NCI-H2029 treated with DMSO at 0.1 percent for 48 hours (cell line): ENCODE measurements at regions not wholly inside any gene's neighbourhood (a gene's known extent, or its start where the extent isn't known, plus 50 kb on each side); places are given as distances from the start of the nearest gene placed in this dataset.

ENCODE experiments used
- DNase-seq: peaks from one replicate; lab custom pipeline; 2025; lab: John Stamatoyannopoulos, UW

DNA sequence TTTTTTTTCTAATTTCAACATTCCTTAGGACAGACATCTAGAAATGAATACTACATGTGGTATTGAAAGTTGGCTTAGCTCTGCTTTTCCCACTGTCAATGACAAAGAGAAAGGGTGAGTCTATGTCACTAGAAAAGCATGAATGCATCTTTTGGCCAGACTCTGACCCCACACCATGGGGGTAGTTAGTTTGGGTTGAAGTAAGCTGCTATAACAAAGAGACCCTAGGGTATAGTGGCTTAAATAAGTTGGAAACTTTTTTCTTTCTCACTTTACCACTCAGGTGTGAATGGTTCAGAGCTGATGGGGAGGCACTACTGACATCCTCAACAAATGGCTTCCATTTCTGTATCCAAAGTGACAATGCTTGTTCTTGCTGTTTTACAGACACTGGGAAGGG is 161.5 kb downstream of the DLEU7 start:
- DNase-seq, result no peak

DNA sequence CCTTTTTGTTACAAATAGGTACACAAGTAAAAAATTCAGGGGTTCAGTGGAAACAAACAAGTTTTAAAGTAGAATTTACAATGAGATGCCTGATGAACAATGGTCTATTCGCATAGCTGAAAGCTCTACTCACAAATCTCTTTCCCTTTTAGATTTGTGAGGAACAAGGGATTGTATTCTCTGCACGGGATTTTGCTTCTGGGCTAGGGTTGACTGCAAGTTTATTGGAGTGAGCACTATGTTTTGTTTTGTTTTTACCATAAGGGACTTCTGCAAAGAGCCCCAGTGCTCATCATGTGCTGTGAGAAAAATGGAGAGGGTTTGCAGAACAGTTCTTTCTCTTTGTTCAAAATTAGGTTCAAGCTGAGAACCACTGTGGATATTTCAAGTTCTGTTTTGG is 160.5 kb downstream of the DLEU7 start:
- DNase-seq, result no peak

DNA sequence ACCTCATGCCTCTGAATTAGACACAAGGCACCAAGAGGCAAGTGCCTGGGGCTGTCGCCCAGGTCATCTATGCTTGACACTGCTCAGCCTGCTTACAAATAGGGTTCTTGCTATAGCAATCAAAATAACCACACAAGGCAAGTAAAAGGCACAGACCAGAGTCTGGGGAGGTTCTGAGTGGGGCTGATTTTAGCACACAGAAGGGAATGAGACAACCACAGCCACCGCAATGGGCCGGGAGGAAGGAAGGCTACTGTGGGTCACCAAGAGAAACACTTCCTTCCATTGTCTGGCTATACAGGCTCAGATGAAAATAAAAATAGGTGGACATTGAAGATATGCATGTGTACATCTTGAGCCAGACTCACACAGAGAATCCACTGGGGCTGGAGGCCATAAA is 159.1 kb downstream of the DLEU7 start:
- DNase-seq, result no peak

DNA sequence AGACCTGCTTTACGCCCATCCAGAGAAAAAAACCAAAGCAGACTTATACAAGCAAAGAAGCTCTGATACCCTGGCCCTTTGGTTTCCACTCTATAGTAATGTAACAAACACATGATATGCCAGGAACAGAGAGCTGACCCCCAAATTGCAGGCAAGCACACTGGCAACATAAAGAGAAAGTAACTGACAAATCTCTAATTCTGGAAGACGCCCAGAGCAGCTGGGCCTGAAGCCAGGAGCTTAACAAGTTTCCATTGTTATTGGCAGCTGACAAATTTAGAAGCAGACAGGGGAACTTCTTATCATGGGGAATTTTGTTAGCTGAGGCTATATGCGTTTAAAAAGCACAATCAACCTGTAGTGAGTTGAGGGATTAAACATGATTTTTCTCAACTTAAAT is 158.0 kb downstream of the DLEU7 start:
- no peak for DNase-seq

DNA sequence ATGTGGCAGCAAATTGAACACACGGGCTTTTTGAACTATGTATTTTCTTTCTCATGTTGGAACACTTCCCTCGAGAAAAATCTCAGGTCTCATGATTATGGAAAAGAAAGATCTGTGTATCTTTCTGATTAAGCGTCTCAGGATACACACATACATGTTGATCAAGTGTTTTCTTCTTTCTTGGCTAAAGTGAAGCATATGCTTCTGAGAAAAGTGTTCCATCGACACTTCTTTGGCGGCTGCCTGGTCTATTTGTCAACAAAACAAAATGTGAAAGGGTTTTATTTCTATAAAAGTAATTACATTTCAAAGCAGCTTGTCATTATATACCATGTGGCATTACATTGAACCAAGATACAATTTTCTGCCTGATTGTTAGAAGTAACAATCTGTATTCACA is 157.5 kb downstream of the DLEU7 start:
- DNase-seq, result no peak

DNA sequence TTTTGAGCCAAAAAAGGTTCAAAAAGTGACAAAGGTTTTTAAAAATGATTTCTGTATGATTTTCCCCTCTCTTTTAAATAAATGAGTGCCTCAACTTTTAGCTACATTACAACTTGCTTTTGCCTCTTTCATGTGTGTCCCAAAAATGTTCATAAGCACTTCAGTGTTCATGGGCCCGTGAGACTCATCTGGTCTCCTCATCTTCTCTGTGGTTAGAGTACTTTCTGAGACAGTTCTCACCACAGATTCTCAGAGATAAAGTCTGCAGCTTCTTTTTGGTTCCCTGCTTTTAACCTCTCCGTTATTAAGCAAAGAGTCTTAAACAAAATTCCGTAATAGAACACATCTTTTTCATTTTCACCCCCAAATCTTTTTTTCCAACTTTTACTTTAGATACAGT is 156.9 kb downstream of the DLEU7 start:
- DNase-seq, result no peak

DNA sequence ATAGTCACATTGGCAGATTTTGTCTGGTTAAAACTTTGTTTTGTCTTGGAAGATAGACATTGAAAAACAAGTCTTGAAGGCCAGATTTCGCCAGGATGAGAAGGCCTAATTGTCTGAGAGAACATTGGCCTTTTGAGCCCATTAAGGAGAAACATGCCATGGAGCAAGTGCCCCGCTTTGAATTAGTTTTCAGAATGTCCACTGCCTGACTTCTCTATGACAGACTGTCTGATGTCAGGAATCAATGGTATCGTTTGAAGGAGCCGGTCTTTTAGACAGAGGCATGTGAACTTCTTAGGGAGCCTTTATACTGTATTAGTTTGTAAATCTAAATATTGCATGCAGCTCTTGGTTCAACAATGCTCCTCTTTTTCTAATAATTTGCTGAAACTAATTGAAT is 155.9 kb downstream of the DLEU7 start:
- DNase-seq, result no peak

DNA sequence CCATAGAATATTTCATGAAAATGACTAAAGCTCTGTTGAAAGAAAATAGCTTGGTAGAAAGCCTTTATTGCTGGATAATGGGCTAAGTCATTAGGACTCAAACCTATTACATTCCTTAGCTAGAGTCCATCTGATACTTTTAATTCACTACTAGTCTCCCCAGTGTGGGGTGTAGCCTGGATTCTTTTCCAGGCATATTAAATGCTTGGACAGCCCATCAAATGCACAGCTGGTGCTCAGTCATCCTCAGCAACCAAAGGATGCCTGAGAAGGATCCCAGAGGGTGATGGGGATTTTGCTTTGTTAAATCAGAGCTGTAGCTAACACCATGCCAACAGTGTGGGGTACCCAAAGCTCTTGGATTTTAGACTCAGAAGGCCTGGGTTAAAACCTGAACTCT is 153.5 kb downstream of the DLEU7 start:
- no peak for DNase-seq

DNA sequence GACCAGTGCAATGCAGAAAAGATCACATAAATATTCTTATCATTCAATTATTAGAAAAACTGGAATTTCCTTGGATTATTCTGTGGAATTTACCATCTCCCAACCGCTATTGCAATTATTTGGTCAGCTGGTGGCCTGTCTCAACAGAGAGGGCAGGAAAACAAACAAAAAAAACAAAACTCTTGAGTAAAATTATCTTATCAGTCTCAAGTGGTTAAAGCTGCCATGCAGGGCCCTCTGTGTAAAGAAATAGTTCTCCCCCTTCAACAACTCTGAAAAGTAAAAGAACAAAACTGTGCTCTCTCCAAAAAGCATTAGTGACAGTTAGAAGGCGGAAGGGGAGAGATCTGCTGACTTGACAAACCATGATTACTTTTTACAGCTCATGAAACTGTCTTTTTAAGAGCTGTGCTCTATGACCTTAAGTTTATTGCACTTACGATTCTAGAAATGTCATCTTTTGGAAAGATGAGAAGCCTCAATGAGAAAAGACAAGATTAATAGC is 152.3 kb downstream of the DLEU7 start:
- DNase-seq, result no peak

DNA sequence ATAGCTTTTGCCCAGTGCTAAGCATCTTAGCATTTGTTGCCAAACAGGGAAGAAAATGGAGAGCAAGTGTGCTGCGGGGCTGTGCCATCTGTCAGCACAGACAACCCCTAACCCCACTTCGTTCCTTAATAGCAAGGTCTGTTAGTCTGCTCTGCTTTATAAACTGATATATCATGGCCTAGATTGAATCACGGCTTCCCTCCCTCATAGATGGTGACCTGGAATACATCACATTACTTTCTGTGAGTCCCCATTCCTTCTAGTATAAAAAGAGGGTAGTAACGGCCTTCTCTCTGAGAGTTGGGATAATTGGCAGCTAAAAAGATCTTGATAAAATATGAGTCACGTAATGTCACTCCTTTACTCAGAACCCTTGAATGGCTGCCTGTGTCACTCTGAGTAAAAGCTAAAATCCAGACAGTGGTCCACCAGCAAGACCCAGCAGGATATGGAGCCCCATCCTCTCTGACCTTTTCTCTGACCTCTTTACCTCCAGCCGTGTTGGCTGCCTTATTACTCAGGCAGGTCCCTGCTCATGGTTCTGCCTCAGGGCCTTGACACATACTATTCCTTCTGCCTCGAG is 151.7 kb downstream of the DLEU7 start:
- no peak for DNase-seq

DNA sequence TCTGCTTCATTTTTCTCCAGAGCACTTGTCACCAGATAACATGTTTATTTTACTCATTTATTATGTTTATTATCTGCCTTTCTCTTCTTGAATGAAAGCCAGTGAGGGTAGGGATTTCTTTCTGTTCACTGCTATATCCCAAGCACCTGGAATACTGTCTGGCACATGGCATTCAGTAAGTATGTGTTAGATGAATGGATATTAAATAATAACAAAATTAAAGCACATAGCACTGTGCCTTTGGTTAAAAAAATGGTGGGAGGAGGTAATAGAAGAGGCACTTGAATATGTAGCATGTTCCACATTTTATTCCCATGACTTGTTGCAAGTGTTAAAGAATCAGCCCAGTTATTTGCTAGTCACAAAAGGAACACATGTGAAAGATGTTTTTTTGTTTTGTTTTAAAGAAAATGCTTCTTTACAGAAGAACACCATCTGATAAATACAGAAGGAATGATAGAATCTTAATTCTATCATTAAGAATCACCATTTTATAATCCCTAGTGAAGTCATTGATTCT is 151.0 kb downstream of the DLEU7 start:
- no peak for DNase-seq

DNA sequence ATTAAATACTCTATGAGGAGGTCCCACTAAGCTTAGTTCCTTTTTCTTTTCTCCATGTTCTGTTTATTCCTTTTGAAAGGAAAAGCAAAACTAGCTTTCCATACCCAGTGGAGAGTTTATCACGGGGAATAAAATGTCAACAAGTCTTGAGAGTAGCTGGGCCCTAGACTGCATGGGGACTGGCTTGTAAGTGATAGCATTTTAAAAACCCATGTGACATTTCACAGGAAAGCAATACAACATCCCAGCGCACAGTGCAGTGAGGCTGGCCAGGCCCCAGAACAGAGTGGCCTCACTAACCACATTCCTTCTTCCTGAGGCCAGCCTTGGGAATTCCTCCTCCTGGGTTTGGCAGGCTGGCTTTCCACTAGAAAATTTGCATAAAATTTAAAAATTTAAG is 149.8 kb downstream of the DLEU7 start:
- DNase-seq, result no peak

DNA sequence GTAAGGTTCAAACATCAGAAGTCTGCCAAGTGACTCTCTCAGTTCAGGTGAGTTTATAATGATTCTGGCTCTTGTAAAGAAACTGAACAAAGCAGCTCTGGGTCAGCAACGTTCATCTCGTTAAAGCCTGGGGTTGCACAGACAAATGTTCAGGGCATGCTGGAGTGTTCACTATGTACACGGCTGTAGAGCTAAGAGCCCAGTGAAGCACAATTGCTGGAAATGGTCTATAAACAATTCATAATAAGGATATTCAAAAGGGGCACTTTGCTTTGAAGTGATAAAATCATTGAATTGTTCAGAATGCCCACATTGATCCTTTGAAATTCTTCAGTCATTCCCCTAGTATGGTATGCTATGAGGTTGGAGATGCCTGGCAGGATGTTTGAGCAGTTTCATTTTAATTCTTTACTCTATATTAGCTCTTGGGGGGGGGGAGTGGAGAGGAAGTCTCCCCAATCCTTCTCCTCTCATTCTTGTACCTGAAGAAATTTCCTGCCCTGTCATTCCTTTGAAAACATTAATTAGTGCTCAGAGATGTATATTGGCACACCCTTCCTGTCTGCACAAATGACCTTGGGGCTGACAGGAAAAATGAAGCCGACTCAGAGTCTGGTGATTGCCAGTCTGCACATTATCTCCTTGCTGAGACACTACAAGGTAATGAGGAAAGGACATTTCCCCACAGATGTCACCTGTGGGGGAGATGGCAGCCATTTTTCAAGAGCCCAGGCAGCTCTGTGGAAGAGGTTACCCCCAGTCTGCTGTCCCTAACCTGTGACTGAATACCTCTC is 145.5 kb downstream of the DLEU7 start:
- no peak for DNase-seq

DNA sequence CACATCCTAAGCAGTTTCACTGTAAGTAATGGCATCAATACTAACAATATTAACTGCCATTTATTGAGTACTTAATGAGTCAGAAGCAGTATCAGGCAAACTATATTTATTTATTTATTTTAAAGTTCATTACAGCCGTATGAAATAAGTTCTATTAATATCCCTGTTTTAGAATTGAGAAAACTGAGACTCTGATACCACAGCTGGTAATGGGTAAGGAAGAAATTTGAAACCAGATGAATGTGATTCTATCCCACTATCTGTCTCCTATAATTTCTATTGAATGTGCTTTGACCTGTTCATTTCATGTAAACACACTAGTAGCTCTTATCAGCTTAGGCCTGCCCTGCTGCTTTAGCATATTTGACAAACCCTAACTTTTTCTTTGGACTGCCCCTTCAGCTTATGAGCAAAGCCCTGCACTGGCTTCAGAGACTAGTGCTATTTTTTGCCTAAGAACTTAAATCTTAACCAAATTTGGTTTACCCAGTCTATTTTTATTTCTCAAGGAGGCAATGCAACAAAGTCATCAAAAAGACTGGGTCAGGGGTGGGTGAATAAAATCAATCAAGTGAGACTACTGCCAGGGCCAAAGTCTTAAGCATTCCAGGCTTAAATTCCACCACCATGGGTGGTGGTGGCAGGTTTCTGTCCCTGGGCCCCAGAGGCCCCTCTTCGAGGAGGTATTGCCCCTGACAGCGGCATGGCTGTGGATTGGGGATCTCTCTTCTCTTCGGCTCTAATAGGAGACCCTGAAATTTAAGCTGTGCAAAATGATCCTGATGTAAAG is 143.4 kb downstream of the DLEU7 start:
- no peak for DNase-seq

DNA sequence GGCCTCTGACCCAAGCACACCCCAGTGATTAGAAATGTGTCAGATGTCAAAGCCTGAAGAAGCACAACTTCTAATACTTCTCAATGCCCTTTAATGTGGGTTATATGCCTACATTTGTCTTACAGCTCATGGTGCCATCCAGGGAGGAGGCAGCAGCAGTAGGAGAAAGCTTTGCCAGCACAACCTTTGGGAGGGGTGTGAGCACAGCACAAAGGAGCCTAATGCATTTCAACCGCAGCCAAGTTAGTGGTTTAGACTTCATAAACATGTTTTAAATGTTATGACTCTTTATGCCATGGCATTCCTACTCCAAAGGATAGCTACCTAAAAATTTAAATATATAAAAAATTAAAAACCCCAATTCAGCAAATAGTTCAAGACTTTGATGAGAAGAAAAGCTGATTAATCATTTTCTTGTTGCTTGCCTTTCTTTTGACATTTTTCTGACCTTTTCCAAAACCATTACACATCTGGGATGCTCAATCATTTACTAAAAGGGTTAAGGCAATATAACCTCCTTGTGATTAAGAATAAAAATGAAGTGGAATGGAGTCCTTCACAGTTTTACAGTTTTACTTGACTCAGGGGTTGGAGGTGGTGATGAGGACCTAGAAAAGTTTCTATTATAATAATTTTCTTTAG is 142.7 kb downstream of the DLEU7 start:
- no peak for DNase-seq

DNA sequence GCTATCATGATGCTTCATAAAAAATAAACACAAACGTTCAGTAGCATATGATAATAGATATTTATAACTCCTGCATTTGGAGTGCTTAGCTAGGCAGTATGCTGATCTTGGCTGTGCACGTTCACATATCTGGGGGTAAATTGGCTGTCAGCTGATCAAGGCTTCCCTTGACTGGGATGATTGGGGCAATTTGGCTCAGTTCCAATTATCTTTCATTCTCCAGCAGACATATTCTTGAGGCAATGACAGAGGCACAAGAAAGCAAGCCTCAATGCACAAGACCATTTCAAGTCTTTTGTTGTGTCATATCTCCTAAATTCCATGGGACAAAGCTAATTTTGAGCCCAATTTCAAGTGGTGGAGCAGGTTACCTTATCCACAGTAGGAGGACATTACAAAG is 142.0 kb downstream of the DLEU7 start:
- no peak for DNase-seq

DNA sequence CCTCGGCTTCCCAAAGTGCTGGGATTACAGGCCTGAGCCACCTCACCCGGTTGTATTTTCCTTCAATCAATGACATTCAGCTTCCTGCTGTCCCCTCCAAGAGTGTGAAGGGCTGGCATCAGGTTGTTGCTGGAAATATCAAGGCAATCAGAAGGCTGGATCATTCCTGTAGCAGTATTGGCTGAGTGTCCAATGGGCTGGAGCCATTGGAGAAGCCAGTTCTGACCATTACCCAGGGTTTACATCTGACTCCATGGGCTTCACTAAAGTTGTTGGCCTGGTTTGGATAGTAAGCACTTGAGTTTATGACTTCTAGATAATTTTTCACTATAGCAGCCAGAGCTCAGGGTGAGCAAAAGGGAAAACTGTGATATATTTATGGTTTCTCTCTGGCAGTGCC is 137.0 kb downstream of the DLEU7 start:
- DNase-seq, result no peak

DNA sequence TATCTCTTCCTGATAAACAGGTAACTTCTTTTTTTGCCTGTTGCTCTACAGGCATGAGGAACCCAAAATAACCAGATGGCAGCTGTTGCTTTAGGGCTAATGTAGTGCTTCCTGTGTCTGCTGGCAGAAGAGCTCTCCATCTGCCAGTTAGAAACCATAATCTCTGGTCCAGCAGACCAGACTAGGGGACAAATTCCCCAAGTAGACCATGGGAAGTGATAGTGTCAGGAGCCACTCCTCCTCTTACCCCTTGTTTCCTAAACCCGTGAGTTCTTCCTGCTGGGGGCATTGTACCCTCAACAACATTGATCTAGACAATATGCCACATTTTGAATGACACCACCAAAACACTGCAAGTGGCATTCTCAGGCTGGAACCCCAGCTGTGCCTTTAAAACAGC is 135.9 kb downstream of the DLEU7 start:
- no peak for DNase-seq

DNA sequence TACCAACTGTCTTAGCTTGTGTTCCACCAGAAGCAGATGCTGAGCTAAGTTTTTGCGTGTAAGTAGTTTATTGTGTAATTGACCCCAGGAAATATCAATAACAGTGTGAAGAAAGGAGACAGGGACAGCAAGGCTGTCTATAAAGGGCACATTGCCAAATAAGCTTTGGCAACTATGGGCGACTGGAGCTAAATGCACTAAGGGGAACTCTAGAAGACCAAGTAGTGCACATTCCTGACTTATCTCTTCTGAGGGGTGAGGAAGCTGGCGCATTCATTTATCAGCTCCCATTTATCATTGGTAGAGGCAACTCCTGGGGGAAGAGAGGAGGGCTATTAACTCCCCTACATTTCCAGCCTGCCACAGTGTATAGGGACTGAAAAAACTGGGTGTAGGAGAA is 135.0 kb downstream of the DLEU7 start:
- no peak for DNase-seq

DNA sequence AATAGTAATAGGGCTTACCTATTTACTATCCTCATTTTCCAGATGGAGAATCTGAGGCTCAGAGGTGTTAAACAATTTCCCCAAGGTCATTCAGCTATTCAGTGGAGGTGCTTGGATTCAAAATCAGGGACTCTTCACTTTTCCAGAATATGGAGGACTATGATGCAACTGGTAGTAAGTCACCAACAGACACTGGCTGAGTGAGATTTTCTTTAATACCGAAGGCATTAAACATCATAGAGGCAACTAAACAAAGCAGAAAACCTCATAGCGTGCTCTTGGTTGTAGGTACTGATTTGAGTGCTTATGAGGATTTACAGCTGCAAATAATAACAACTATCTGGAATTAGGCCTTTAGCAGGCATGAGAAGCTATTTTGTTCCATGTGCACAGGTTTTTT is 134.4 kb downstream of the DLEU7 start:
- DNase-seq, result no peak

DNA sequence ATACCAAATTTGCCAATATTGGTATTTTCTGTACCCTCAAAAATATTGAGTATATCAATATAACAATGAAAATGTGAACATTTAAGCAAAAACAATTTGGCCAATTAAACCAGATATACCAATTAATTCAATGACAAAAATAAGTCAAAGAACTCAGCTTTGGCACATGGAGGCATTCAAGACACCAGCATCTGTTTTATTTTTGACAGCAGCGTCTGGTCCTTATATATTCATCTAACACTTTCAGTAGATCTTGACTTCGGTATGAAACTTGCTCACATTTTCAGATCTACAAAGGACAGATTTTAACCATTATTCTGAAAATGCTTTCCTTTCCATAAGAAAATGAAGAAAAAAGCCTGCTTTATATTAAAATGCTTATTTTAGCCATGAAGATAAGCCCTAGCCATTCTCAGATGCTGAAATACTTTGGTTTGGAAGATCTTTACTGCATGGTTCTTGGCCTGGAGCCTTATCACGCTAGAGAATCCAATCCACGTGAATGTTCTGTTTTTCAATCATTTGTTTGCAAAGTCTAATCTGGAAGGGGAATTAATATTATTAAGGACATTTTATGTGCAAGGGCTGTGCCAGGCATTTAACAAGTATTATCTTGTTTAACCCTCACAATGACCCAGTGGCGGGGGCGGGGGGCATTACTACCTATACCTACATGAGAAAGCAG is 132.2 kb downstream of the DLEU7 start:
- no peak for DNase-seq

DNA sequence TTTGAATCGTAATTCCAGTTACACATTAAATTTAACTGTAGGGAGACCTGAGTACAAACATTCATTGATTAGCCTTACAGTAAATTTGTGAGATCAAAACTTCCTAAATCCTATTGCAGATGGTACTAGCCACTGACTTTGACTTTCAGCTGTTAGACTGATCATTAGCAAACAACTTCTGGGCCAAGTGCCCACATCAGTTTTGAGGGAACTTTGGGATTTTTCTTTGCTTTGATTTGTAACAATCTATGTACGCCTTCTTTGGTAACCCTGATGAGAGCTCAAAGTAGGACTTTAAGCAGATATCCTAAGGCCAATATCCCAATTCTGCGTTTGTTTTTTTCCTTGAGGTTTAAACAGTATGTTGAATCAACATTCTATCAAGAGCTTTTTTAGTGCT is 131.5 kb downstream of the DLEU7 start:
- DNase-seq, result no peak
